Astrocyte (in vitro differentiated cells and primary cell): ENCODE measurements at regions not wholly inside any gene's neighbourhood (a gene's known extent, or its start where the extent isn't known, plus 50 kb on each side); places are given as distances from the start of the nearest gene placed in this dataset.

Experiments
- DNase-seq: peaks from one replicate; pipeline ENCODE4 v3.0.0-alpha.2; 2010; ENCODE audit warnings: low read depth
- FAIRE-seq: peaks from 2 replicates; lab custom pipeline; 2011; peaks lifted over from hg19 to GRCh38; lab: Jason Lieb, UNC
- H2AFZ ChIP-seq: 2 replicates; pipeline ENCODE4 v1.6.0; 2012; ENCODE audit warnings: low read depth, low read length, inconsistent platforms
- H3K27ac ChIP-seq: 2 replicates; pipeline ENCODE4 v1.5.1; 2011; ENCODE audit warnings: low read depth, low read length, inconsistent platforms
- H3K27me3 ChIP-seq: 2 replicates; pipeline ENCODE4 v1.6.0; 2011; ENCODE audit warnings: low read length, inconsistent platforms; ENCODE audit not compliant: insufficient read depth
- H3K36me3 ChIP-seq: 2 replicates; pipeline ENCODE4 v1.5.1; 2011; ENCODE audit warnings: low read length, inconsistent platforms; ENCODE audit not compliant: insufficient read depth
- H3K4me1 ChIP-seq: 2 replicates; pipeline ENCODE4 v1.5.1; 2011; ENCODE audit warnings: low read length, inconsistent platforms; ENCODE audit not compliant: insufficient read depth
- H3K4me2 ChIP-seq: 2 replicates; pipeline ENCODE4 v1.6.0; 2012; ENCODE audit warnings: low read length, inconsistent platforms
- H3K4me3 ChIP-seq: 2 replicates; pipeline ENCODE4 v1.5.1; 2011; ENCODE audit warnings: low read depth, mild to moderate bottlenecking, low read length, inconsistent platforms; ENCODE audit not compliant: insufficient read depth
- H3K79me2 ChIP-seq: 2 replicates; pipeline ENCODE4 v1.6.0; 2012; ENCODE audit warnings: mild to moderate bottlenecking, low read length, inconsistent platforms; ENCODE audit not compliant: insufficient read depth
- H3K9ac ChIP-seq: 2 replicates; pipeline ENCODE4 v1.6.0; 2012; ENCODE audit warnings: mild to moderate bottlenecking, low read length, inconsistent platforms
- H3K9me3 ChIP-seq: 2 replicates; pipeline ENCODE4 v1.5.1; 2012; ENCODE audit warnings: low read depth, mild to moderate bottlenecking, low read length, inconsistent platforms; ENCODE audit not compliant: insufficient read depth
- H4K20me1 ChIP-seq: 2 replicates; pipeline ENCODE4 v1.6.0; 2012; ENCODE audit warnings: low read length, inconsistent platforms; ENCODE audit not compliant: insufficient read depth
- H3K27ac Mint-ChIP-seq: one replicate; pipeline ENCODE4 v1.8.0; 2021; ENCODE audit warnings: mild to moderate bottlenecking, mixed read lengths; ENCODE audit not compliant: unreplicated experiment
- H3K27me3 Mint-ChIP-seq: one replicate; pipeline ENCODE4 v1.8.0; 2021; ENCODE audit warnings: low read depth, mixed read lengths; ENCODE audit not compliant: unreplicated experiment
- H3K36me3 Mint-ChIP-seq: one replicate; pipeline ENCODE4 v1.8.0; 2021; ENCODE audit warnings: low read depth, mixed read lengths; ENCODE audit not compliant: unreplicated experiment
- H3K4me1 Mint-ChIP-seq: one replicate; pipeline ENCODE4 v1.8.0; 2021; ENCODE audit warnings: low read depth, mixed read lengths; ENCODE audit not compliant: unreplicated experiment
- H3K4me3 Mint-ChIP-seq: one replicate; pipeline ENCODE4 v1.8.0; 2021; ENCODE audit warnings: mild to moderate bottlenecking, moderate library complexity, mixed read lengths; ENCODE audit not compliant: unreplicated experiment
- H3K9me3 Mint-ChIP-seq: one replicate; pipeline ENCODE4 v1.8.0; 2021; ENCODE audit warnings: mild to moderate bottlenecking, mixed read lengths; ENCODE audit not compliant: unreplicated experiment
- EZH2 ChIP-seq: IDR thresholded peaks from 2 replicates; pipeline ENCODE4 v1.6.1; 2012; ENCODE audit warnings: mild to moderate bottlenecking, low read length, inconsistent platforms; ENCODE audit not compliant: insufficient read depth
- TF ChIP-seq, protein P1 (sequence below): IDR thresholded peaks from 2 replicates; pipeline ENCODE4 v1.5.1; 2011; ENCODE audit warnings: low read depth, mild to moderate bottlenecking, inconsistent platforms, low read length, moderate library complexity; ENCODE audit not compliant: insufficient read depth

DNA sequence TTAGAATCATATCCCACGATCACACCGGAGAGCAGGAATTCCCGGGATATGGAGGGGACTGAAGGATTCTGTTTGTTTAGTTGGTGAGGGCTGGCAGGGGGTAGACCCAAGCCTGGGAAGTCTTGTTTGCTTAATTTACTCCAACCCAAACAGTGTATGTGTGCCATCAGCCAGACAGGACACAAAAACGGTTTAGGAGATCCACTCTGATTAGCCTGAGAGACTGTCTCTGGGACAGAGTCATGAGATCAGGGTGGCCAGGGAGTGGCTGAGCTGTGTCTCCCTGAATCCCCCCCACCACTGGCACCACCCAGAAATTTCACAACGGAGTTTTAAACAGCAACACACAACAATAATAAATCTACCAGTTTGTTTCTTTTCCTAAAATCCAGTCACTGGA is 127.0 kb downstream of the RBFOX3 start:
- H3K27me3 ChIP-seq: no peaks in the 10 kb centered on the region
- no peak overlapping the region for H3K27ac ChIP-seq
- H4K20me1 ChIP-seq: no peaks in the 10 kb centered on the region
- no peak overlapping the region for H3K4me3 ChIP-seq
- no peaks in the 10 kb centered on the region for H3K4me1 Mint-ChIP-seq
- no peaks in the 10 kb centered on the region for H3K4me1 ChIP-seq
- TF ChIP-seq, protein P1, sequence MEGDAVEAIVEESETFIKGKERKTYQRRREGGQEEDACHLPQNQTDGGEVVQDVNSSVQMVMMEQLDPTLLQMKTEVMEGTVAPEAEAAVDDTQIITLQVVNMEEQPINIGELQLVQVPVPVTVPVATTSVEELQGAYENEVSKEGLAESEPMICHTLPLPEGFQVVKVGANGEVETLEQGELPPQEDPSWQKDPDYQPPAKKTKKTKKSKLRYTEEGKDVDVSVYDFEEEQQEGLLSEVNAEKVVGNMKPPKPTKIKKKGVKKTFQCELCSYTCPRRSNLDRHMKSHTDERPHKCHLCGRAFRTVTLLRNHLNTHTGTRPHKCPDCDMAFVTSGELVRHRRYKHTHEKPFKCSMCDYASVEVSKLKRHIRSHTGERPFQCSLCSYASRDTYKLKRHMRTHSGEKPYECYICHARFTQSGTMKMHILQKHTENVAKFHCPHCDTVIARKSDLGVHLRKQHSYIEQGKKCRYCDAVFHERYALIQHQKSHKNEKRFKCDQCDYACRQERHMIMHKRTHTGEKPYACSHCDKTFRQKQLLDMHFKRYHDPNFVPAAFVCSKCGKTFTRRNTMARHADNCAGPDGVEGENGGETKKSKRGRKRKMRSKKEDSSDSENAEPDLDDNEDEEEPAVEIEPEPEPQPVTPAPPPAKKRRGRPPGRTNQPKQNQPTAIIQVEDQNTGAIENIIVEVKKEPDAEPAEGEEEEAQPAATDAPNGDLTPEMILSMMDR: no peak
- TF ChIP-seq EZH2: no peak
- DNase-seq (no peak), FAIRE-seq (no peak)
- H3K4me3 Mint-ChIP-seq: no peak overlapping the region
- H3K36me3 ChIP-seq: no peaks in the 10 kb centered on the region
- no peaks in the 10 kb centered on the region for H3K79me2 ChIP-seq
- no peak overlapping the region for H3K9ac ChIP-seq
- H3K9me3 Mint-ChIP-seq: no peaks in the 10 kb centered on the region
- H2AFZ ChIP-seq: no peak overlapping the region
- H3K9me3 ChIP-seq: no peaks in the 10 kb centered on the region
- H3K4me2 ChIP-seq: no peak overlapping the region
- H3K27me3 Mint-ChIP-seq: peaks cover 73% of the 10 kb centered on the region
- peaks cover 3% of the 10 kb centered on the region for H3K36me3 Mint-ChIP-seq
- no peak overlapping the region for H3K27ac Mint-ChIP-seq

DNA sequence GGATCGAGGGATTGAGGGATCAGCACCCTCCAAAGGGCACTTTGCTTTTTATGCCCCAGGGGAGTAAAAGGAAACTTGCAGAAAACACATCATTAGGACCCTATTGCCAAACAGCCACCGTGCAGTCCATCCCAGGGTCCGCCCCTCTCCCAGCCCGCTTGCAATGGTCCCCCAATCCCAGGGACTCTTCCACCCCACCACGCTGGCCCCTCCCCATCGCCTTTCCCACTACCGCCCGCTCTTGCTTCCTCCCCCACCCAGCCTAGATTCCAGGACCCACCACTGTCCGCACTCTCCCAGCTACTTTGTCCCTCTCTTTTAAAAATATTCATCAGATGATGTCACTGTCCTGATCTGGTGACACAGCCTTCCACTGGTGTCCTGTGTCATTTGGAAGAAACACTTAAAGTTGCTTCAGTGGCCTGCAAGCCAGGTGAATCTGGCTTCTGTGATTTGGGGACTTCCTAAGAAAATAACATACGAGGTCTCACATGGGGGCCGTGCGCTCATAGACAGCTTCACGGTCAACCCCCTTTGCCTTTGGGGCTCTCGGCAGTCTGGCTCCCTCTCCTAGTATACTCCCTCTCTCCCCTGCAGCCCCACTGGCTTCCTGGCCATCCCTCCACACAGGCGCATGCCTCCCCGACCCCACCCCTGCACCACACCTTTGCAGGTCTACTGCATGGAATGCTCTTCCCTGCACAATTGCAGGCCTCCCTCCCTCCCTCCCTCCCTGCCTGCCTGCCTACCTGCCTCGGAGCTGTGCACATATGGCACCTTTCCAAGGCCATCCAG is 127.9 kb downstream of the RBFOX3 start:
- no peak for FAIRE-seq
- Mint-ChIP-seq H3K4me3 (no peak overlapping the region), H3K4me1 (no peaks in the 10 kb centered on the region), H3K27ac (no peak overlapping the region), H3K27me3 (peaks cover 73% of the 10 kb centered on the region), H3K36me3 (peaks cover 3% of the 10 kb centered on the region), H3K9me3 (no peaks in the 10 kb centered on the region)
- no peak for TF ChIP-seq EZH2
- TF ChIP-seq, protein P1: no peak
- no peak overlapping the region for H3K27ac ChIP-seq
- H3K9me3 ChIP-seq: no peaks in the 10 kb centered on the region
- no peaks in the 10 kb centered on the region for H3K36me3 ChIP-seq
- H2AFZ ChIP-seq: no peak overlapping the region
- H3K4me1 ChIP-seq: no peaks in the 10 kb centered on the region
- no peaks in the 10 kb centered on the region for H3K79me2 ChIP-seq
- H3K4me2 ChIP-seq: no peak overlapping the region
- H3K4me3 ChIP-seq: no peak overlapping the region
- H3K9ac ChIP-seq: no peak overlapping the region
- H3K27me3 ChIP-seq: no peaks in the 10 kb centered on the region
- H4K20me1 ChIP-seq: no peaks in the 10 kb centered on the region
- DNase-seq: no peak

DNA sequence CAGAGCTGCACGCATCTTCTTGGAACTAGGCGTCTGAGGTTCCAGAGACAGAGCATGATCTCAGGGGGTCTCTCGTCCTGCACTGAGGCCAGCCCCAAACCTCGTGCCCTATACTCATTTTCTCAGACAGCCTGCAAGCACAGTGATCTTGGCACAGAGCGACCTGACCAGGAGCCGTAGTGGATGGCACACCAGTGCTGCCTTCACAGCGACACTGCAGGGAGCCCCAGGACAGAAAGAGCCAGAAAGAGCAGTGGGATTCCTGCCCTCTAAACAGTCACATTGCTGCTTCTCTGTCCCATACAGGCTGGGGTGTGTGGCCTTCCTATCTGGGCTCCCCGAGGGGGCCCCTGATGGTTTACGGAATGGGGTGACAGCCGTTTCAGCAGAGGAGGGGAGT is 131.0 kb downstream of the RBFOX3 start:
- Histone ChIP-seq H4K20me1 (no peaks in the 10 kb centered on the region), H3K36me3 (no peaks in the 10 kb centered on the region), H3K79me2 (no peaks in the 10 kb centered on the region), H3K9ac (no peak overlapping the region), H3K9me3 (no peaks in the 10 kb centered on the region), H3K4me1 (no peaks in the 10 kb centered on the region), H3K4me3 (no peak overlapping the region), H3K4me2 (no peak overlapping the region), H3K27me3 (no peaks in the 10 kb centered on the region), H3K27ac (no peak overlapping the region), H2AFZ (no peak overlapping the region)
- no peaks in the 10 kb centered on the region for H3K9me3 Mint-ChIP-seq
- H3K27me3 Mint-ChIP-seq: peaks cover 64% of the 10 kb centered on the region
- H3K36me3 Mint-ChIP-seq: peaks cover 3% of the 10 kb centered on the region
- no peak for FAIRE-seq
- H3K4me1 Mint-ChIP-seq: no peaks in the 10 kb centered on the region
- no peak for DNase-seq
- TF ChIP-seq, protein P1: no peak
- TF ChIP-seq EZH2: no peak
- no peak overlapping the region for H3K4me3 Mint-ChIP-seq
- H3K27ac Mint-ChIP-seq: no peak overlapping the region
